GM12878 (cell line): ENCODE measurements at regions not wholly inside any gene's neighbourhood (a gene's known extent, or its start where the extent isn't known, plus 50 kb on each side); places are given as distances from the start of the nearest gene placed in this dataset.

Source experiments
- EGR1 ChIP-seq, 2 experiments: IDR thresholded peaks; 1 replicate in 1 of 2; 2 replicates in 1 of 2; pipeline ENCODE4 v1.6.1; 2011 to 2012; ENCODE audit warnings: low read depth in 2 of 2, low read length in 2 of 2, borderline replicate concordance in 1 of 2, mild to moderate bottlenecking in 1 of 2, moderate library complexity in 1 of 2
- HDAC6 ChIP-seq: fragments of 200-600 bp; sonication (generic); IDR thresholded peaks from one replicate; pipeline ENCODE4 v1.8.0; 2017; ENCODE audit warnings: antibody characterized with exemption; ENCODE audit not compliant: unreplicated experiment
- NKRF ChIP-seq: fragments of 450-650 bp; conservative IDR thresholded peaks from 2 replicates; pipeline ENCODE4 v1.6.1; 2017; ENCODE audit warnings: mild to moderate bottlenecking, moderate library complexity
- YBX1 ChIP-seq: fragments of 450-650 bp; IDR thresholded peaks from 2 replicates; pipeline ENCODE4 v1.6.1; 2016; ENCODE audit warnings: antibody characterized with exemption
- TF ChIP-seq, protein P1 (sequence below): fragments of 450-650 bp; IDR thresholded peaks from 2 replicates; pipeline ENCODE4 v1.6.1; 2017; ENCODE audit warnings: mild to moderate bottlenecking, moderate library complexity

DNA sequence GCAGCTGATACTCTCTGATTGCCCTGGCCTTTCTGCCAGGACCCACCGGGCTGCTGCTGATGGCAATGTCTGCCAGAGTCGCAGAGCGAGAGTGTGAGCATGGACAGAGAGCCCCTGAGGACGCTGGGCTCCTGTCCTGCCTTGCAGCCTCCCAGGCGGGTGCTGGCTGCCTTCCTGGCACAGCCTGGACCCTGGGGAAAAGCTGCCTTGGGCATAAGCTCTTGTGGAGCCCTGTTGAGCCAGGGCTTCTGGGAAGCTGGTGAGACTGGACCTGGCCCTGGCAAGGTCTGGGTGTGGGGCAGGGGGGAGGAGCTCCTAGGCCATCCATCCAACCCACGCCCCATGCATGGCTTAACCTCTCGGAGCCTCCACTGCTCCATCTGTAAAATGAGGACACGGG is 105.8 kb upstream of the WNT4 start (continued):
- TF ChIP-seq, protein P1, sequence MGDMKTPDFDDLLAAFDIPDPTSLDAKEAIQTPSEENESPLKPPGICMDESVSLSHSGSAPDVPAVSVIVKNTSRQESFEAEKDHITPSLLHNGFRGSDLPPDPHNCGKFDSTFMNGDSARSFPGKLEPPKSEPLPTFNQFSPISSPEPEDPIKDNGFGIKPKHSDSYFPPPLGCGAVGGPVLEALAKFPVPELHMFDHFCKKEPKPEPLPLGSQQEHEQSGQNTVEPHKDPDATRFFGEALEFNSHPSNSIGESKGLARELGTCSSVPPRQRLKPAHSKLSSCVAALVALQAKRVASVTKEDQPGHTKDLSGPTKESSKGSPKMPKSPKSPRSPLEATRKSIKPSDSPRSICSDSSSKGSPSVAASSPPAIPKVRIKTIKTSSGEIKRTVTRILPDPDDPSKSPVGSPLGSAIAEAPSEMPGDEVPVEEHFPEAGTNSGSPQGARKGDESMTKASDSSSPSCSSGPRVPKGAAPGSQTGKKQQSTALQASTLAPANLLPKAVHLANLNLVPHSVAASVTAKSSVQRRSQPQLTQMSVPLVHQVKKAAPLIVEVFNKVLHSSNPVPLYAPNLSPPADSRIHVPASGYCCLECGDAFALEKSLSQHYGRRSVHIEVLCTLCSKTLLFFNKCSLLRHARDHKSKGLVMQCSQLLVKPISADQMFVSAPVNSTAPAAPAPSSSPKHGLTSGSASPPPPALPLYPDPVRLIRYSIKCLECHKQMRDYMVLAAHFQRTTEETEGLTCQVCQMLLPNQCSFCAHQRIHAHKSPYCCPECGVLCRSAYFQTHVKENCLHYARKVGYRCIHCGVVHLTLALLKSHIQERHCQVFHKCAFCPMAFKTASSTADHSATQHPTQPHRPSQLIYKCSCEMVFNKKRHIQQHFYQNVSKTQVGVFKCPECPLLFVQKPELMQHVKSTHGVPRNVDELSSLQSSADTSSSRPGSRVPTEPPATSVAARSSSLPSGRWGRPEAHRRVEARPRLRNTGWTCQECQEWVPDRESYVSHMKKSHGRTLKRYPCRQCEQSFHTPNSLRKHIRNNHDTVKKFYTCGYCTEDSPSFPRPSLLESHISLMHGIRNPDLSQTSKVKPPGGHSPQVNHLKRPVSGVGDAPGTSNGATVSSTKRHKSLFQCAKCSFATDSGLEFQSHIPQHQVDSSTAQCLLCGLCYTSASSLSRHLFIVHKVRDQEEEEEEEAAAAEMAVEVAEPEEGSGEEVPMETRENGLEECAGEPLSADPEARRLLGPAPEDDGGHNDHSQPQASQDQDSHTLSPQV = no peak
- no peak for TF ChIP-seq NKRF
- TF ChIP-seq EGR1 (IDR thresholded peaks at IDR 0.05; ENCODE audit: borderline replicate concordance in 1 of 2, low read depth in 2 of 2, low read length in 2 of 2) = no peak
- no peak for TF ChIP-seq YBX1
- TF ChIP-seq HDAC6 = no peak
